ENCODE measurements at regions not wholly inside any gene's neighbourhood (a gene's known extent, or its start where the extent isn't known, plus 50 kb on each side); places are given as distances from the start of the nearest gene placed in this dataset.
A peak's percentile ranks its signal among the peaks of the same experiment; 100 is the strongest.

DNA sequence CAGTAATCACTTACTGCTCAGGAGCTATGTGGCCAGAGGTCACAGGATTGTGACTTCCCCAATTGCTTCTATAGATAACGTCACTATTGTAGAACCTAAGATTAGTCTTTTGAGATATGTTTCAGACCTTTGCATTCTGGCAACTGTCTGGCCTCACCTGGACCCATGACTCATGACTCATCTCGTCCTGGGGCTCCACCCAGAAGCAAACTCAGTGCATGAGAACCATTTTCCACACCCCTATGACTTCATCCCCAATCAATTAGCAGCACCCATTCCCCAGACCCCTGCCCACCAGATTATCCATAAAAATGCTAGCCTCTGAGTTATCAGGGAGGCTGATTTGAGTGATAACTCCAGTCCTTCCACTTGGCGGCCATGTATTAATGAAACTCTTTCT, 186.9 kb downstream of the EMP1 start:
- no peak for DNase-seq (ENCODE audit: low spot score)

DNA sequence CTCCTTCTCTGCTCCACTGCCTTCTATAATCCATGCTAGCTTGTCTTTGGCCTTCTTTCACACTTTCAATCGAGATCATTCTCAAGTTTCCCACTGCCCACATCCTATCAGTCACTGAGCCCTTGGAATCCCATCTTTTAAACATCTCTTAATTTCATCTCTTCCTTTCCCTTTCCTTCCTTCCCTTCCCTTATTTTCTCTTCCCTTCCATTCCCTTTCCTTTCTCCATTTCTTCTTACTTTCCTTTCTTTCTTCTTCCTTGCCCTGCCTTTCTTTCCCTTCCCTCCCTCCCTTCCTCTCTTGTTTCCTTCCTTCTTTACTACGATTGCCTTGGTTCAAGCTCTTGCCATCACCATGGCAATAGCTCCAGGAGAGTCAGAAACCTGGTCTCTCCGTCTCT, 183.8 kb downstream of the EMP1 start:
- no peak for DNase-seq (ENCODE audit: low spot score)

DNA sequence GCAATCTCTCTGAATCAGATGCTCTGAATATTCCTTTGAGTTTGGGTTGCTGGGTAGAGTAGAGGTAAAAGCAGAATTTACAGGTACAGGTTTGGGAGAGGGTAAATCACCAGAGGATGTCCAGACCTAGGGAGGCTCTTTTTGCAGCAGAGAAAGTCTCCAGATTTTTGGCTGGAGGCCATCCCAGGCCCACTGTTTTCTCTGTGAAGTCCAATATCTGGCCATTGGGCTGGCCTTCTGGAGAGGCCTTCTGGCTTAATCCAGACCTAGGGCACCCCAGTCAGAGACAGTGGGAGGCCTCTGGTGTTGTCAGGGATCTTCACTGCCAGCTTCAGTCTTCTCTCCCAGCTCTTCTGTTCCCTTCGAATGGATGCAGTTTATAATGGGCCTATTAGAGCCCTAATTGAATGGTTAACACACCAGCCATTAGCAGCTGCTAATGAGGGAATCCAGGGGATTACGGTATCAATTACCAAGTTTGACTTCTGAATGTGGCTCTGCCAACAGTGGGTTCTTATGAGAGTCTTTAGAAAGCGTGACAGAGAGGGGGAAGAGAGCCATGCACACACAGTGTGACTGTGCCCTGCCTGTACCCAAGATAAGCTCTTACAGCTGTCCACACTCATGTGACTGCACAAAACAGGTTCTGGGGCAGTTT, 183.1 kb downstream of the EMP1 start:
- DNase-seq (ENCODE audit: low spot score) = no peak

DNA sequence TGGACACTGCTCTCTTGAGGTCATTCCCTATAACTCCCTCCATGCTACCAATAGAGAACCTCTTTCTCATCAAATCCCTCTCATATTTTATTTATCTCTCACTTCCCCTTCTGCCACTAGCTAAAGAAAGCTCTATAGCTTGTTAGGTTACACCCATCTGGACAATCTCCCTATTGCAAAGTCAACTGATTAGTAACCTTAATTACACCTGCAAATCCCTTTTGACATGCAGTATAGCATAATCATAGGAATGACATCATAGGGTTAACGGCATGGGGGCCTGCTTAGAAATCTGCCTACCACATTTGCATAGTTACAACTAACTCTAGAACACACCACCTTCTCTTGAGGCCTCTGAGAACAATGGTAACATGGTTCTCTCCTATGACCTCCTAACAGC, 181.2 kb downstream of the EMP1 start:
- no peak for DNase-seq (ENCODE audit: low spot score)

DNA sequence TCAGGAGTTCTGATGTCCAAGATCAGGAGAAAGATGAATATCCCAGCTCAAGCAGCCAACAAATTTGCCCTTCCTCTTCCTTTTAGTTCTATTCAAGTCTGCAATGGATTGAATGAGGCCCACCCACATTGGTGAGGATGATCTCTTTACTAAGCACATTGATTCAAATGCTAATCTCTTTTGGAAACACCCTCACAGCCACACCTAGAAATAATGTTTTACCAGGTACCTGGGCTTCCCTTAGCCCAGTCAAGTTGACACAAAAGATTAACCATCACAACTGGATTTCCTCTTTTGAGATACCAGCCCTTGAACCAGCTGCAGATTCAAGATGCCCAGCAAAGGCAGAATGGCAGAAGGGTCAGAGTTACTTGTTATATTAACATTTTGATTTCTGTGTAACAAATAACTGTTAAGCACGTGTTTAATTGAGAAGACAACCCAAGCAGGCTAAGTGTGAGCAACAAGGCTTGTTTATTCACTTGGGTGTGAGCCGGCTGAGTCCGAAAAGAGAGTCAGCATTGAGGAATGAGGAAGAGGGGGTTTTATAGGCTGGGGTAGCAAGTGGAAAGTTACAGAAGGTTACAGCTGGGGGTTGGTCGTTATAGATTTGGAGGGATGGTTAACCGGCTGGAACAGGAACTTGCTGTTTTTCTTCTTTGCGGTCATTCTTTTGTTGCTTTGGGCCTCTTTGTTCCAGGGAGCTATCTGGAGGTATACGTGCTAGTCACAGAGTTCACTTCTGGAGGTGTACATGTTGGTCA, 180.3 kb downstream of the EMP1 start:
- DNase-seq (ENCODE audit: low spot score) = no peak

DNA sequence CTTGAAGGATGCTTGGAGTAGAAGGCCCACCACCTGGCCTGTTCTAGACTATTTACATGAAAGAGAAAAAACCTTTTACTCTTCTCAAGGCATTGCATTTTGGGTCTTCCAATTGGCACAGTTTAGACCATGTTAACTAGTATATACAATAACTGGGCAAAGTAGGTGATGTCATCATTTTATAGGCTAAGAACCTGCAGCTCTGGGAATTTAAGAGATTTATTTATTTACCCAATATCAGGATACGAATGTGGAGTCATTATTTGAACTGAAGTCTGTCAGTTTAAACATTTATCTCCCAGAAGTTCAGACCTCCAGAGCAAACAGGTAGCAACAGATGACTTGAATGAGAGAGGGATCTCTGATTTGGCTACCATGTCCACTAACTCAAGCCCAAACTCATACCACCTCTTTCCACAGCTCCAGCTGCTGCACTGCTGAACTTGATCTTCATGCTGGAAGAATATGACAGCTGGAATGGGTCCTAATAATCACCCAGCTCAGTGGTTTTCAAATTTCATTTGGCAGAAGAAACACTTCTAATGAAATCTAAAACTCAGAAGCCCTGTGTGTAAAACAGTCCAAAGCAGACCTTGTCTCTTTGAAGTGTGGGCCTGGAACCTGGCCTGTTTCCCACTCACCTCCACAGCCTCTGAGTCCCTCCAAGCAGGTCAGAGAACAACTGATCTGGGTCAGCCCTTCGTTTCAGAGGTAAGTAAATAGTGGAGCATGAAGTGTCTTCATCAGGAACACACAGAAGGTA, 179.2 kb downstream of the EMP1 start:
- no peak for DNase-seq (ENCODE audit: low spot score)

DNA sequence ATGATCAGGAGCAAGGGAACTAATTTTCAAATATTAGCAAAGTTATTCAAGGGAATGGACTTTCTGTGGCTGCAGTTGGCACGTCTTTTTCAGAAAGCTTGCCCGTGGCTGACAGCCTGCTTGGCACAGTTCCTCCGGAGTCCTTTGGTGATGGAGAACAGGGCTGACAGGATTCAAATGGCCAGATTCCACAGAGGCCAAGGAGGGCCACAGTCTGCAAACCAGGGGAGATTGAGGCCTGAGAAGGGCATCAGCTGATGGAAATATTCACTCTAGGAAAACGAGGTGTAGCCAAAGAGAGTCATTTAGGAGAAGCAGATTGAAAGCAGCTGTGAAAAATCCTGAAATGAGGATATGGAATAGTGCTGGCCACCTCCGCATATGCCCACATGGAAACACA, 178.3 kb downstream of the EMP1 start:
- no peak for DNase-seq (ENCODE audit: low spot score)

DNA sequence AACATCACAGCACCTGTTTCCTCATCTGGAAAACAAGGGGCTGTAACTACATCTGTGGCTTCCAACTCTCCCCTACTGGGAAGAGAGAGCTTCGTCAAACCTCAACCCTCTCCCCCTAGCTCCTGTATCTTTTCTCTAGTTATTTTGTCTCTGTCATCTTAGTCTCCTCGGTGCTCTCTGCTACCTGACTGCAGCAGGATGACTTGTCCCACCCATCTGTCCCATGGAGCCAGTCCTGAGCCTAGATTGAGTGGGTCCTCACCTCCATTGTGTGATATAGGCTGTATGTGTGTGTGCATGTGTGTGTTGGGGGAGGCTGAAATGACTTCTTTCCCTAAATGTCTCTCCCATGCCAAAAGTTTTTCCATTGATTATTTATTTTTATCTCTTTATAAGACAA, 177.3 kb downstream of the EMP1 start:
- DNase-seq (ENCODE audit: low spot score) = no peak

DNA sequence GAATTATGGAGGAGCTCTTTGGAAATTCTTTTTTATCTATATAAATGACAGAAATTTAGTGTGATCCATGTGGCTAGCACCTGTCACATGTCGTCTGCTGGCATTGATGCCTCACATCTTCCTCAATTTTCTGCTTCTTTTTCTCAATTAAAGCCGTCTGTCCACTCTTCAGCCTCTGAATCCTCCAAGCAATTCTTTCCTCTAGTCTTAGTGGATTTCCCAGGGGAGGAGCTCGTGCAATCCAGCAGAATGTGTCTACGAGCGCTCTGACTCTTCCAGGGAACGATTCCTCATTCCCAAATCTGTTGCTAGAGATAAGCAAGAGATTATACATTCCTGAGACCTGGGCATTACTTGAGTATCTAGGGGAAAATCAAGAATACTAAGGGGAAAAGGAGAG, 176.6 kb downstream of the EMP1 start:
- no peak for DNase-seq (ENCODE audit: low spot score)

DNA sequence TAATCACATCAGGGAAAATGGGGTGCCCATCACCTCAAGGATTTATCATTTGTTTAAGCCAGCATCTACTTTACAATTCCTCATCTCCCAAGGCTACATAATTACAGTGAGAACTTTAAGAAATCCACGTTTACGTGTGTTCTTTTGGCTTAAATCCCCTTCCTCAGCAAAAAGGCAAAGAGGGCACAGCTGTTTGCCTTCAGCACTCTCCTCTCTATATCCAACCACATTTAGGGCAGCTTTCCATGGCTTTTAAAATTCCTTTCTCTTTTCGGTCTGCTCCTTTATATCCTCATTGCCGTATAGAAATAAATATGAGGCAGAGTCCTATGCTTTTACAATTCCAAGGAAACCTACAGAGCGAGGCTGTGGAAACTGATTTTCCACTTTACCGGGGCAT, 175.9 kb downstream of the EMP1 start:
- no peak for DNase-seq (ENCODE audit: low spot score)

DNA sequence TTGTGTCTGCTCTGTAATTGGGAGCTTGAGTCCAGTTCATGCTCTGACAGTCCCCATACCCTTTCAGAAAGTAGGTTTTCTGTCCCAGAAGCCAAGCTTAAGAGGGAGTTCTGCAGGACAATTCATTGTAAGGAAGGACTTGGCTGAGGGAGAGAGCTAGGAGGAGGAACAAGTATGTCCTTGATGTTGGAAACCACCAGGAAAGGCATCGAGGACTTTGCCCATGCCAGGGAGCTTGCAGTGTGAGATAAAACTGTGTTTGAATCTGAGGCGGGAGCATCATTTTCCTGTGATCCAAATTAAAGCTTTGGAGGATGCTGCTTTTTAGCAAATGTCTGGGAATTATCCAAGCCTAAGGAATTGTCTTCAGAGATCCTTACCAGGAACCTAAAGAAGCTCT, 175.3 kb downstream of the EMP1 start:
- DNase-seq (ENCODE audit: low spot score) = no peak

DNA sequence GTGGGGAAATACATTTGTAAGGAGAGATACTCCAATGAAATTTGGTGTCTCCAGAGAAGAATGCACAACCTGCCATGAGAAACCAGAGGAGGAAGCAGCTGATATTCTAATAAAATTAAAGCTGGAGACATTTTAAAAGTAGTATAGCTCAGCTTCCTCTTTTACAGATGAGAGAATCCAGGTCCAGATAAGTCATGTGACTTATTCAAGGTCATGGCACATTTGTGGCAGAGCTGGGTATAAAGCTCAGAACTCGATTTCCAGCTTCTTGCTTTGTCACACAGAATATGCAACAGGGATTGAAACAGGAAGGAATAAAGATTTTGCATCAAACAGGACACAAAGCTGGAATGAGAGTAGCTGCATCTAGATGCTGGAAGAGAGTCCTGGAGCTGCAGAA, 174.8 kb downstream of the EMP1 start:
- DNase-seq (ENCODE audit: low spot score) = no peak

DNA sequence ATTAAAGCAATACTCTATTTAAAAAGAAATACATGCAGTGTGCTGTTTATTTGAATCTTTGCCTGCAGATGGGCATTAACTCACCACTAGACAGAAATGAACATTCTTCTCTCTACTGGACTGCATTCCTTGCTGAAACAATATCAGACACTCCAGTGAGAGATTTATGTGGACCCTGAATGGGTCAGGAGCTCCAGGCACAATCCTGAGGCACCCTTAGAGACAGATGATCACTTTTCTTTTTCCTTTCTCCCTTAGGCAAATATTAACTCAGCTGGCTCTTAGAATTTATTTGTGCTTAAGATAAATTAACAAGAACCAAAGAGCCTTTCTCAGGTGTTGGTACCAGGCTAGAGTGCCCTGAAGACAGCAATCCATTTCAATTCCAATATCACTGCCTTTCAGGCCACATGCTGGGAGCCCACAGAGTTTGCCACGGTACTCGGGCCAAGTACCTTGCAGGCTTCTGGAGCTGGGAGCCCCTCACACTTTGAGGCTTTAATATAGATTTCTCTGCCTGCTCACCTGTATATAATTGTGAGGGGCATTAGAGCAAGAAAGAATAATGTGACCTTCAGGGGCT, 173.0 kb downstream of the EMP1 start:
- DNase-seq (ENCODE audit: low spot score) = no peak

DNA sequence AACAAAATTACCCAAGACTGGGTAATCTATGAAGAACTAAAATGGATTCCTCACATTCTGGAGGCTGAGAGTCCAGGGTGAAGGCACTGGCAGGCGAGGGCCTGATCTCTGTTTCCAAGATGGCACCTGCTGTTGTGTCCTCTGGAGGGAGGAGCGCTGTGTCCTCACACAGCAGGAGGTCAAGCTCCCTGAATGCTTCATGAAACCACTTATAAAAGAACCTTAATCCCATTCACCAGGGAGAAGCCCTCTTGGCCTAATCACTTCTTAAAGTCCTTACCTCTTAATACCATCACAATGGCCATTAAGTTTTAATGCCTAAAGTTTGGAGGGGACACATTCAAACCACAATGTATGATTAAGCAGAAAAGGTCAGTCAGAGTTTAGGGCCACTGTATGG, 172.4 kb downstream of the EMP1 start:
- DNase-seq (ENCODE audit: low spot score) = no peak

DNA sequence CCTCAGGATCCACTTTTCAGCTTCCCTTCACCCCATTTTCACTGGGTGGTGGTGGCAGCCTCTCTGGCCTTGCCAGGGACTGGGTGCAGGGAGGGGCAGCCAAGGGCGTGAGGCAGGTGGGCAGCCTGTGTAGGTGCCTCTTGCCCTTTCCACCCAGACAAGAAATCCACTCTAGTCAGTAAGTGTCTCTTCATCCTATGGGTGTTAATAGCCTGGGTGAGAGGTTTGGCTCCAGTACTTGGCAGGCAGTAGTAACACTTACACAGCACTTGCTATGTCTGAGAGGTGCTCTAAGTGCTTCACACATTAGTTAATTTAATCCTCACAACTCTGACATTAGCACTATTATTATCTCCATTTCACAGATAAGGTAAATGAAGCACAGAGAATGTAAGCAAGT, 171.9 kb downstream of the EMP1 start:
- DNase-seq (ENCODE audit: low spot score) = no peak

DNA sequence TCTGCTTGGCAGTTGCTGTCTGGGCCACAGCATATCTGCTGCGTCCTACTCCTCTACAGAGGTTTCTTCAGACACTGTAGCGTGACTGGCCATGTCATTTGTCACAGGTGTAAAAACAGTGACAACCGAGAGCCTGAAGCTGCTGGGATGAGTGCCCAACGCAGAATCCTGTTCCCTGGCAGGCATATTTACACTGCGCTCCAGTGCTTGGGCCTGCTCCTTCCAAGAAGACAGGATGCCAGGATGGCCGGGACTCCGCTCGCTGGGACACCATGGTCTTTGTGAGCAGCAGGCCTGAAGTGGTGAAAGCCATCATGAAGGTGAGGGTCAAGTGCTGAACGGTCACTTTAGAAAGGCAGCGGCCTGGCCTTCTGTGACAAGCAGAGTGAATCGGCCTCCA, 171.4 kb downstream of the EMP1 start:
- DNase-seq (ENCODE audit: low spot score) = no peak

DNA sequence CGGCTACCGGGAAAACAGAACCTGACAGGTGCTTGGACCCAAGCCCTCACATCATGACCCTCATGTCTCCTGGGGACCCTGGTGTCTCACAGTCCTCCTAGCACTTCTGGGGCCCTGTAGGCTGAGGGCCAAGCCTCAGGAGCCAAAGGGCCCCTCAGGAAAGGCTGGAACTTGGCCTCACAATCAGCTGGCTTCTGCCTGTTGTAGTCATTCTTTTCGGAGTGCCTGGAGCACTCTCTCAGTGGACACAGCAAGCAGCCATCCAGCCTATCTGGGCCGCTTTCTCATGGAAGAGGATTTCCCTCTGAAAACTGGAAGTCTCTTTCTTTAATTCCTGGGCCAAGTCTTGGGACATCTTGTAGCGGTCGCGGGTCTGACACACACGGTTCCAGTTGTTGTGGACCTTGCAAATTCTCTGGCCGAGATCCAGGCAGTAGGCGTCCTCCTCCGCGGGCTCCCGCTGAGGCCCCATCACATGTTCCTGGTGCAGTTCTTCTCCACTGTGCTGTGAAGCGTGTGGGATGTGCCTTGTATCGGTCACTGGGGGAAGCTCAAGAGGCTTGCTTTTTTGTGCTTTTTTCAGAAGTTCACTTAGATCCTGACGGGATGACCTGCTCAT, 169.3 kb downstream of the EMP1 start:
- no peak for DNase-seq (ENCODE audit: low spot score)

DNA sequence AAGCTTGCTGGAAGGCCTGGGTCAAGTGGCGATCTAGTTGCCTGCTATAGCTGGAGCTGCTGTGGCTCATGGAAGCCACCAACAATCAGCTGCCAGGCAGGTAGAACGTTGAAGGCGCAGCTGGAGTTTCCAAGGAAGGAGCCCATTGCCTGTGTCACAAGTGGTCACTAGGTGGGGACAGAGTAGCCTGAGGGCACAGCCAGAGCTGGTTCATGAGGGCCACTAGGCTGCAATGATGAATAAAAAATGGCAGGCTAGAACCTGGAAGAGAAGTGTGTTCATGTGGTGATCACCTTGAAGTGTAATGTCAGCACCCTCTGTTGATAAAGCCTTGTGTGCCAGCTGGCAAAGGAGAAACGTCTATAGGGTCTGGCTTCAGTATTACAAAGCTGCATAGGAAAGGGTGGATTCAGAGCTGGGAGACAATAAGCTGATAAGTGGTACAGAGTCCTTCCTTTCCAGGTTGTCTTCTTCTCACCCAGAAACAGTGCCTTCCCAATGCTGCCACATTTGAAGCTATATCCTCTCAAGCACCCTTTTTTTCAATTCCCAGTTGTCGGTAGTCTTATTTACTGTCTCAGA, 165.8 kb downstream of the EMP1 start:
- DNase-seq (ENCODE audit: low spot score) = peak; percentile 85

DNA sequence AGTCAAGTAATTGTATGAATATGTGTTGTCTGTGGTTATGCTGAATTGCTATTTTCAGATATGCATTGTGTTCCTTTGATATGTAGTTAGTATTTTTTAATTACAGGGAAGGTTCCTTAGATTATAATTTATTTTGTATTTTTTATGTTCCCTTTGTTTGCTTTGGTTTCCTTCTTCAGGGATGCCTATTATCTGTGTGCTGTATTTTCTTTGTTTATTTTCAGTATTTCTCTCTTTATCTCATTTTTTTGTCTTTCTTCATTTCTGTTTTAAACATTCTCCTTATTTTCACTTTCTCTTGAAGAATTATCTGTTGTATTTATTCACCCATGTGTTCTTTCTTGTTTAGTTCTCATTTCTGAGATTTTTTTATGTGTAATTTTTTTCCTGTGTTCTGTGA, 163.1 kb downstream of the EMP1 start:
- DNase-seq (ENCODE audit: low spot score) = no peak

DNA sequence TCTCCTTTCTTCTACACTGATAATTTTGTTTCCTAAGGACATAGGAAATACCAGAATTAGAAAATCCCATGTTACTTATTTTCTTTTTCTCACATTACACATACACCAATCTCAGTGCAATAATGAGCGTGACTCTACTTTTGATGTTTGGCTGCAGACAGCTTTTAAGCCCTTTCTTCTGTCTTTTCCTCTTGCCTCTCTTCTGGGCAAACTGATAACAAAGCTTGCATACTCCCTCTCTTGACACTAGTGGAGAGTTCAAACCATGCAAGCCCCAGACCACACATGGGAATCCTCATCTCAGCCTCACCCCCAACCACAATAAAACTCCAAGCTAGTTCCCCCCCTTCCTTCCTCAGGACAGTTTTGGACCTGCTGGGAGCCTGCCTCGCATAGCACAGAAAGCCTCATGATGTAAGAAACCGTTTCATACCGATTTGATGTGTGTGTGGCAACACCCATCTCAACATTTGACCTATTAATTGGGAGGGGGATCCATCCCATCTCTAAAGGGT, 161.9 kb downstream of the EMP1 start:
- no peak for DNase-seq (ENCODE audit: low spot score)

DNA sequence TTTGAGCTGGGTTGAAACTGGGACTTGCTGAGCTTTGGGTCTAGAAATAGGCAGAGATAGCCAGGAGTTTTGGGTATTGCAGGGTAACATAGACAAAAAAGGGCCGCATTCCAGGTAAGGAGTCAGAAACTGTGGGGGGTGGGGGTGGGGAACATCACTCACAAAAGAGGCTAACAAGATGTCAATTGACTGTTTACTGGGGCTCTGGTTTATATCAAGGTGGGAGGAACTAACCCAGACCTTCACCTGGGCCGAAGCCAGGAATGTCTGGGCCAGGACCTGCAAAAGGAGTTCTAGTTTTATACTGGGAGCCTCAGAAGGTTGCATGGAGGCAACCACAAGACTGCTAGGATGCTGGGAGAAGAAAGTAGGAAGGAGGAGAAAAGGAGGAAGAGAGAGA, 154.4 kb downstream of the EMP1 start:
- no peak for DNase-seq (ENCODE audit: low spot score)

DNA sequence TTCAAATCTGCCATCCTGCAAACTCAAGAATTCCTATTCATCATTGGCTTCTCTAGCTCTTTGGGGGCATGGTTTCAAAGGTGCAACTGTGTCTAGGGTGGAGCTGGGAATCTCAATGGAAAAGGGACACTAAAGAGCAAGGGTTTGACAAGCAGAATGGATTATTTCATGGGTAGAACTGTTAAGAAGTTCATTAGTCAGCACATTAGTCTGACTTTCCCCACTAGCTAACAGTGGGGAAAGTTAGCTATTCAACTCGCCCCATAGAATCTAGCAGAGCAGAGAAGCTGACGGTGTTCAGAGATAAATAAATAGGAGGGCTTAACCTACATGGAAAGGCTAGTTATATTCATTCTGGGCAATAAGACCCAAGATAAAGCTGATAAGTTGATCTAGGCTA, 153.9 kb downstream of the EMP1 start:
- no peak for DNase-seq (ENCODE audit: low spot score)
